NCI-H2227 (cell line): ENCODE measurements at regions not wholly inside any gene's neighbourhood (a gene's known extent, or its start where the extent isn't known, plus 50 kb on each side); places are given as distances from the start of the nearest gene placed in this dataset.

Experiments used
- DNase-seq: peaks from one replicate; lab custom pipeline; 2025; ENCODE audit not compliant: unreplicated experiment; lab: John Stamatoyannopoulos, UW

DNA sequence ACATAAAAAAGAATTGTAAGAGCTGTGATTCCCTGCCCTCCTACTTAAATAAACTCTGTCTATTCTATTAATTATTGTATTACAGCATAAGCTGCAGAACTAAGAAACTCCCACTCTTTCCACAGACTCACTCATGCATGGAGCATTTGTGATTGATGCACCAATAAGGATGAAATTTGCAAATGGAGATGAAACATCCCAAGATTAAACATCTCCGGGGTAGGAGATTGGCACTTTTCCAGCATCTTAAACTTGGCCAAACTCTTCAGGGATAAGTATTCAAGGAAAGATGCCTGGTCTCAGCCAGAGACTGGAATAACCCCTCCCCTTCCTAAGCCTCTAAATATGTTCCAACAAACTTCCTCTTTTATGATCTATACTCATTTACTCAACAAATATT is 472.0 kb downstream of the ACTL7B start:
- DNase-seq: no peak

DNA sequence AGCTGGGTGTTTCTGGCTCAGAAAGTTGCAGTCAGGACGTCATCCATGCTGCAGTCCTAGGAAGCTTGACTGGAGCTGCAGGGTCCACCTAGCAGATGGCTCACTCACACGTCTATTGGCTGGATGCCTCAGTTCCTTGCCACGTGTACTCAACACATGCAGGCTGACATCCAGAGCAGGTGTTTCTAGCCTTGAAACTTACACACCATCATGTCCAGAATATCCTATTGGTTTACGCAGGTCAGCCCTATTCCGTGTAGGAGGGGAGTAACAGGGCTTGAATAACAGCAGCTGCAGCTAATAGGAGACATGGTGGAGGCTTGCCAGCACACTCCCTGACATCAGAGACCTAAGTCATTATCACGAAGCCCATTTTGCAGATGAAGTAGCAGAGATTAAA is 473.5 kb downstream of the ACTL7B start:
- DNase-seq: no peak

DNA sequence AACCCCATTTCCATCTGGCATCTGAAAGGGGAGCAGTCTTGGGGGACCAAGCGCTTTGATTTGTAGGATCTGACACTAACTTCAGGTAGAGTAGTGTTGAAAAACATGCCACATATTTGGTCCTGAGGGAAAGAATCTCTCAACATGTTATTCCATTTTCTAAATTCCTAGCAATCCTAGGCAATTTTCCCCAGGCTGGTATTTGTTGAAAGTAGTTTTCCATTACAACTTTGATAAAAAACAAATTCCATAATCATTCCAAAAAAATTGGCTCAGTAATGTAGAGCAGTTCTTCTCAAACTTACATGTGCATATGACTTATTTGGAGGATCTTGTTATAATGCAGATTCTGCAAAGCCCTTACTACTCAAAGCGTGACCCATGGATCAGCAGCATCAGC is 477.9 kb downstream of the ACTL7B start:
- no peak for DNase-seq

DNA sequence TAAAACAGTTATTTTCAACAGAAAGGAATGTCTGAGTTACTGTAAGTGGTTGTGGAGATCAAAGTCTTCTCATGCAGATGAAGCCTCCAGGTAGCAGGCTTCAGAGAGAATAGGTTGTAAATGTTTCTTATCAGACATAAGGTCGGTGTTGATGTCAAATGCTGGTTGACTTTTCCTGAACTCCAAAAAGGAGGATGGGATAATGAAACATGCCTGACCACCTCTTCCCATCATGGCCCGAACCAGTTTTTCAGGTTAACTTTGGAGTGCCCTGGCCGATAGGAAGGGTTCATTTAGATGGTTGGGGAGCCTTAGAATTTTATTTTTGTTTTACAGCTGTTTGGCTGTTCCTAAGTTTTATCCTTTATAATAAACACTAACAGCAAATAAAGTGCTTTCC is 478.4 kb downstream of the ACTL7B start:
- no peak for DNase-seq

DNA sequence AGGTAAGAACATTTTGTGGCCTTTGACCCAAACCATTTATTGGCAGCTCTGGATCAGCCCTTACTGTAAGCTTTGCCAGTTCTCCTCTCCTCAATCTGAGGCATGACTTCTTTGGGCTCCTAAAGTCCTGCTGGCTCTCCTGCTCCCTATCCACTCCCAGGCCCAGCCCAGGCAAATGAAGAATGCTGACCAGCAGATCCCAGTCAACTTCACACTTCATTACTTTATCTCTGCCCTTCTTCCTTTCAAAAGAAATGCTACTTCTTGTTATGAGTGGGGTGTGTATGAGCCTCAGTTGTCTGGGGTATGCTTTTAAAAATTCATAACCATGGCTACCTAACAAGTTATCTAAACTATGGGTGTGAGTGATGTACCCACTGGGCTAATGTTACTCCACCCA is 479.6 kb downstream of the ACTL7B start:
- DNase-seq: no peak

DNA sequence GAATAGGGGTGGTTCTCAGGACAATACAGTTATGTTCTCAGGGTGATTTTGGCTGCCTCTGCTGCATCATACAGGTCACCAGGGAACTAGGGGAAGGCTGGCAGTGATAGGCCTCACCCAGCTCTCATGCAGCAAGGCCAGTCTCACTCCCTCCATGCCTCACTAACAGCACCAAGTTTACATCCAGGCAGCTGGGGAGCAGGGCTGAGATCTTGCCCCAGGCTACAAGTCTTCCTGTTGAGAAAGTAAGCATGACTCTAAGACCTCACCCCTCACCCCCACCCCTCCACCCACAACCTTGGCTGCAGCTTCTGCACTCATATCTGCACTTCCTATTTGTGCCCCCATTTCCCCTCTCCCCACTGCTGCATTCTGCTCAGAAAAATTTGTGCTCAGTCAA is 481.2 kb downstream of the ACTL7B start:
- no peak for DNase-seq

DNA sequence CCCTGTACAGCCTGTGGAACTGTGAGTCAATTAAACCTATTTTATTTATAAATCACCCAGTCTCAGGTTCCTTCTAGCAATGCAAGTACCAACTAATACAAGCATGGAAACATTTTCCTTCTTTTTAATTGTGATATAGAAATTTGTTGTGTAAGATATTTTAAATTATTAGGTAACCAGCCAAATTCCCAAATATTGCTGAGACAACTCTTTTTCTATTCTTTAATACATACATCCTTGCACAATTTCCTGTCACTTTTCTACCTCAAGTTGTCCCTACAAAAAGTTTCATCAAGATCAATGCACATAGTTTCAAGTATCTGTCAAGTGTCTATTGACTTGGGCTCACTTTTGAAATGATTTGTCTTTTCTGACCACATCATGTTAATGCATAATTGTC is 488.6 kb downstream of the ACTL7B start:
- DNase-seq: no peak

DNA sequence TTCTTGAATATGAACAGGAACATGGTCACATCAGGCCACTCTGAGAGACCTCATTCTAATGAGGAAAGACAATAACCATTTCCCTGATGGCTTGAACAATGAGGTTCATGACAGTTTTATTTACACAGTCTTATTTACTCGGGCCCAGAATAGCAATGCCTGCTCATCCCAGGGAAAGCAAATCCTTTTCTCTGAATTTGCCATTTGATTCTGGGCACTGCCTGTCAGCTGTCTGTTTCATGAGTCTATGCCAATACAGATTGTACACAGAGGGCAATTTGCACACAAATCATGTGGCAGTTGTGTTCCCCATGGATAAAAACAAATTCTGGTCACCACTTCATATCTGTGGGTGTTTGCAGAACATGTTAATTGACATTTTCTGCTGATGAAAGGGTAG is 492.5 kb downstream of the ACTL7B start:
- DNase-seq: no peak

DNA sequence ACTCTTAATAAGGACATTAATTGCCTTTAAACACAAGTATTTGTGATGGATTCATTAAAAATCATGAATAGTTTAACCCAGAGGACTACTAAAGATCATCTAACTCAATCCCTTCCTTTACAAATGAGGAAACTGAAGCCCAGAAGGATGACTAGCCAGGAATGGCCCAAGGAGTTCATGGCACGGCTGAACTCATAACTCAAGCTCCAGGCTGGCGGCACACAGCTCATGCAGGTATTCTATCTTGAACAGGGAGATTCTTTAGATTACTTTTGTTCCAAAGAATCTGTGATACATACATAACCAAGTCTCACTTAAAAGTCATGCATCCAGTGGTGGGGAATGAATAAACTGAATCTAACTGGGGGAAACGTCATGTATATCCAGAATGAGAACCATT is 495.5 kb downstream of the ACTL7B start:
- DNase-seq: no peak

DNA sequence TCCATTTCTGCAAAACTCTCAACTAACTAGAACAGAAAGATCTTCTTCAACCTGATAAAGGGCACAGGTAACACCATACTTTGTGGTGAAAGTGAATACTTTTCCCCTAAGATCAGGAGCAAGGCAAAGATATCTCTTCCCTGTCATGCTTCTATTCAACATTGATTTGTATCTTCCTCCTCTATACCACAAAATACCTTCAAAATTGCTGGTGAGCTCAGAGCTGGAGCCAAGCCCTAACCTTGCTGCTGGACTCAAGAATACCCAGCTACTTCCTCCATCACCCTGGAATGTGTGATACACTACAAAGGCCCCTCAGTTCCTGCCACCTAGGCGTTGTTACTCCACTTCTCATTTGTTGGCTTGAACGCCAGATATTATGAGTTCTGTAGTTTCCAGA is 499.0 kb downstream of the ACTL7B start:
- no peak for DNase-seq

DNA sequence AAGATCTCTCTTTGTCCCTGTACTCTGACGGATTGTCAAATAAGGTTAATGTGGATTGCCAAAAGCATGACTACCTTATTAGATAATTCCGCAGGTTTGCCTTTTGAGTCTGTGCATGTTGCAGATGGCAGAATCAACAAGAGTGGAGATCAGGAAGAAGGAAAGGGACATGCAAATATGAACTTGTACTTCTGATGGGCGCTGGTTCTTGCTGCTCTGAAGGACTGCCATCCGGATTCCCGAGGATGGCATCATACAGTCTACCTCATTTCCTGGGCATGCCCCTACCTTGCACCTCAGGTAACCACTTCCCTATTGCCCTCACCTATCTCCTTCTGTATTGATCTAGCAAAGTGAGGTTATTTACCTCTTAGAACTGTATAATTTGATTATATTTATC is 504.2 kb downstream of the ACTL7B start:
- no peak for DNase-seq

DNA sequence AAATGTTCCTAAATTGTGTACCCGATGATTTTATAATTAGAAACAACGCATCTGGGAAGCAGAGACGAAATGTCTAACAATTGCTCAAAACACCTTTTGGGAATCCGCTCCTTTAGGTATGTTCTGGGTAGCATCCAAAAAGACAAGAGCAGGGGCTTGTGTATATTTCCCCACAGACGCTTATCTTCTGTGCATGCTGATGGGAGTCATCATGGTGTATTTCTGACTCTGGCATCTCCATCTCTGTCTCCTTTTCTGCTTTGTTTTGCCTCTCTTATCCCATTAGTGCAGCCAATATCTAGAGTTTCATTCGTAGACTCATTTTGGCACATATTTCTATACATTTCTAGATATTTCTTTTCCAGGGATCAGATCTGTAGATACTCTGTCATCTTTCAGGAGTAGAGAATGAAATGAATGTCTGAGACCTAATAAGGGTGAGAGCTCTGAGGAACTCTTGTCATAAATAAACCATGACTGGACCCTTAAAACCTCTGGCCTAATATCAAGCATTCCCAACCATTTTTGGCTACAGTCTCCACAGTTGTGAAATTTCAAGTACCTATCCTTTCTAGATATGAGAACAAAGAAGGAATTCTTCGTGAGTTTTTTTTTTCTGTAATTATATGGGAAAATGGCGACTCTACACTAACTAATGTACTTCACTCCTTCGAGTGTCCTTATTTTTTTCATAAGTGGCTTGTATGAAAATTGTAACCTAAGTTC is 508.2 kb downstream of the ACTL7B start:
- no peak for DNase-seq

DNA sequence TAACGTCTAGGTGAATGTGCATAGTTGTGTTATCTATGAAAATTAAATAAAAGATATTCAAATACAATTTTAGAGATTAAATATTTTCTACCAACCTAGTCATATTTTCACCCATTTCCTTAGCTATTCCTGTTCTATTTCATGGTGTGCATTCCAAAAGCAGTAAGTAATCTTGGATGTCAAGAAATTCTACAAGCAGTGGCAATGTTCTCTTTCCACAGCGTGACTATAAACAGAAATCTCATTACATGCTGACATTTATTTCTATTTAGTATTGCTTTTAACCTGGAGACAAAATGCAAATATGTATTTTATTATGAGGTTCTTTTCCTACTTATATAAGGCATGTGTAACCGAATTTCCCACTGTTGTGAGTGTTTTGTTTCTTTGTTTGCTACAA is 510.0 kb downstream of the ACTL7B start:
- DNase-seq: no peak

DNA sequence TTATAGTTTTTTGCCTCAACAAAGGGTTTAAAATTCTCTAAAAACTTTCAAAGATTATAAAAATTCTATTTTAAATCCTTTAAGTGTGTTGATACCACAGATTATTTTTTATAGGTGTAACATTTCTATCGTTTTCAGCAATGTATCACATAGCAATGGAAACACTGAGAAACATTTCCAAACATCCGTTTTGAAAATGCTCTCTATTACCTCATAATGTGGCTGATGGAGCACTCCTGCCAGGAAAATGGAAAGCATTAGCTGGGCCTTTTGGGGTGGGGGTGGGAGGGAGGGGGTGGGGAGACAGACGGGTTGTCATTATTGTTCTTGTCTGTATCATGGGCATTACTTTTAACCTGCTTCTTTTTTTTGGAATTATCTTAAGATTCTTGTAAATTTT is 516.5 kb downstream of the ACTL7B start:
- DNase-seq: no peak

DNA sequence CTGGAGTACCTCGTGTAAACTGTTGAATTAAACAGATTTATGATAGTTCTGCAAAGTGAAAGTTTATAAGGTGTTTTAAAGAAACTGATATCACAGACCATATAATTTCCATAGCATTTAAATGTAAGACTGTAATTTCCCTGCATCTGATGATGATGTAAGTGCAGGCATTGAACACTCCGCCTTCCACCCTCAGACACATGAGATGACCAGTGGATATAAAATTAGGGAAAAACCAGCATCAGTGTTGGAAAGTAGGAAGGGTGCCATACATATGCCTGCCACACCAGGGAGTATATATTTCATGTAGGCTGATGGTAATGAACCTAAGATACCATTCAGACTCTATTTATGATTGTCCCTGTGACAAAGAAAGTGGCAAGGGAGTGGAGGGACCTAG is 519.2 kb downstream of the ACTL7B start:
- DNase-seq: no peak

DNA sequence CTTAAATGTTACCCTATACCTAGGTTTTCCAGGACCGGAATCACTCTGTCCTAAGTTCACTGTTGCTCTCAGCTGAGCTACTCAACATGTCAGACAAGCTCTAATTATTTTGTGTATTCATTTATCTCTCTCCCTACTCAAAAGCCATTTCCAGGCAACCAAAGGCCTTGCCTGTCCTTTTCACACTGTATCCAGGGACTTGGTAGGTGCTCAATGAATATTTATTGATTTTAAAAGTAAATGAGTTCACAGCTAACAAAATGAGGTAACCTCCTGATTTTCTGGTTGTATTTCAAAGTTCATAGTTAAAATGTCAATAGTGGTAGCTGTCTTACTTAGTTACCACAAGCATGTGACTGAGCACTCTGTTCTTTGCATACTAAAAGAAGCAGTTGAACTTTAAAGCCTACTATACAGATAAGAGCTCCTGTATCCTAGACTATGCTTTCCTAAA is 522.2 kb downstream of the ACTL7B start:
- no peak for DNase-seq

DNA sequence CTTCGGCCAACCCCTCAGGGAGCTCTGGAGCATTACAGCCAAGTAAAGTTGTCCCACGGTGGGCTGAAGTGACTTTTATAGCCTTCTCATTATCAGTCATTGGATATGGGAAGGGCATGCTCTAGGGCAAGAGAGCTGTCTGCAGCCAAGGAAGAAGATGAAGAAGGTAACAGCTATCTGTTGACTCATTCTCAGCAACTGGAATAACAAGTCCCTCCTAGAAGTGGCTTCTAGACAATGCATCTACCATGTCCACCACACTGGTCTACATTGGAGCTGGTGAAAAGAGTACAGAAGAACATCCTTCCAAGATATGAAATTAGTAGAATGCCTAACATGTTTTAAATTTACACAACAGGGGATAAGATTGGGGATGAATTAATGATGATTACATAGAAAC is 524.2 kb downstream of the ACTL7B start:
- no peak for DNase-seq

DNA sequence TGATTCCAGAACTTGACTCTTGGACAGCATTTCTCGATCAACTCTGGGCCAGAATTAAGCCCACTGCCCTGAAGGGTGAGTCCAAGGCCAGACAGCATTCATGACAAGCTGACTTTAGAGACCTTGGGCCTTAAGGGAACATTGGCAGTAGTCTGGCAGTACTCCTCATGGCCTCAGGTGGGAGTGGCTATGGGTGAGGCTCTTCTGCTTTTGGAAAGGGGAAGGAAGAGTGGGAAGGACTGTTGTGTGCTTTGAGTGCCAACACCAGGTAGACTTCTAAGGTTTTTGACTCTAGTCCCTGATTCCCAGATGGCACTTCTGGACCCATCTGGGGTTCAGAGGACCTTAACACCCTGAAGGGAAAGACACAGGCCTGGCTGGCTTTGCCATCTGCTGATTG is 530.4 kb downstream of the ACTL7B start:
- no peak for DNase-seq

DNA sequence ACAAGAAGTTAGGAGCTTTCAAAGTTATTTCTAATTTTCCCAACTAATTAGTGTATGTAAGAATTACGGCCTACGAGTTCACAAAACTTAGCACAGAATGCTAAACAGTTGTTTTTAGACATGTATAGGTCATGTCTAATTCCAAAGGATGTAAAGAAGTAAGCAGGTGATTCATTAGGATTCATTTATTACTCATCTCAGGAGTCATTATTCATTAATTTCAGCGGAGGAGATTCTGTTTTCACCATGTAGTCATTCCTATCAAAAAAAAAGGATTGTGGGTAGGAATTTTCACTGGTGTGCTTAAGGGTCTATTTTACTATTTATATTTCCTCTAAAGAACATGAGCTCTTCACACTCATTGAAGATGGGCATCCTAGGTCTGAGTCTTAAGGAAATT is 532.2 kb downstream of the ACTL7B start:
- no peak for DNase-seq

DNA sequence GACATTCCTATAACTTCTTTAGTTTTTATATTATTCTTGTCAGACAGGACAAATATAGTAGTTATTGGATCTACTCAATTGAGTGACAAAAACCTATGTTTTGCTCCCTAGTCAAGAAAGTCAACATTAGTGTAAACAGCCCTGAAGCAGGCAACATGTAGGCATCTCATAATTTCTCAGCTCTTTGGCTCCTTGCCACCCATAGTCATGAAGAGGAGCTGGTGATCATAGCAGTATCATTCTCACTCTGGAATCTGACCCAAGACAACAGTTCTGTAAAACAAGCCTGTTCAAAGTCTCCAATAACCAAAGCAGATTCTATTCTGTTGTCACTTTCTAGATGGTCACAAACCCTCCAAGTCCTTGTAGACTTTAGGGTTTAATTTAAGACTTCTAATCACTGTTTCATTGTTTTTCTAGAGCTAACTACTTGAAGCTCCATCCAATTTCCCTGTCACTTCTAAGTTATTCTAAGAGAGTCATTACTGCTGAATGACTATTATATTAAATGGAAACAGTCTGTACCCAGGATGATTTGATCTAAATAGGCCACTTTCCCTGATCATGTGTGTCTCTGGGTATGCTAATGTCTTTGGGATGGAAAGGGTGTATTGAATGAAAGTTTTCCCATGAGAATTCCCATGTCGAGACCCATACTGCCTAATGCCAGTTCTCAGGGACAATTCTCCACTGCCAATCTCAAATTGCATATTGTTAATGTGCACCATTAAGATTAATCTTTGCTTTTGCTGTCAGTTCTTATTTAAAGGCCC is 533.3 kb downstream of the ACTL7B start:
- no peak for DNase-seq

DNA sequence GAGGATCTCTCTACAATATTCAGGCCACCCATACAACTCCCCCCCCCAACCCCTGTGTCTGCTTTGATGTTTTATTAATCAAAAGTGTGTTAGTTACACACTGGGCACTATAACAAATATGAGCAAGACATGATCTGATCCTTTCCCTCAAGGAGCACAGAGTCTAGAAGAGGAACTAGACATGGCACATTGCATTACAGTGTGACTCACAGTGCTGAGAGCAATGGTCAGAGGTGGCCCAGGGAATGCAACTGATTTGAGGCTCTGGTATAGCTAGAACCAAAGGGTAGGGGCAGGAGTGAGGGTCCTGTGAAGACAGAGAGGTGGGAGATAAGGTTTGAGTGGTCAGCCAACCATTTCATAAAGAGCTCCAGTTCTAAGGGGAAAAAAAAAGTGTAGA is 539.2 kb downstream of the ACTL7B start:
- no peak for DNase-seq

DNA sequence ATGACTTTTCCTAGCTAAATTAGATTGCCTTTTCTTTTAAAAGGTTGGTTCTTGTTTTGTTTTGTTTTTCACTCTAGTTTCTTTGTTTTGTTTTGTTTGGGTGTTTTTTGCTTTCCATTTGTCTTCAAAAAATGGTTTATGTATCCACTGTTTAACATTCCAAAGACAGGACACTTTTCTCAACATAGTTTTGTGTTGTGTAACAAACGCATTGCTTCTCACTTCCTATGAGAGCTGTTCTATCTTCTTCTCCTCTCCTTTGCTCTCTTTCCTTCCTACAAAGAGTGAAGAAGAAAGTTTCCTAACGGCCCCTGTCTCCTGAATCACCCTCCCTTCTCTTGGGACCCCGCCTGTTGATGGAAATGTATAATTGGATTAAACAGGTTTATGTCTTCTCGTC is 539.7 kb downstream of the ACTL7B start:
- DNase-seq: no peak

DNA sequence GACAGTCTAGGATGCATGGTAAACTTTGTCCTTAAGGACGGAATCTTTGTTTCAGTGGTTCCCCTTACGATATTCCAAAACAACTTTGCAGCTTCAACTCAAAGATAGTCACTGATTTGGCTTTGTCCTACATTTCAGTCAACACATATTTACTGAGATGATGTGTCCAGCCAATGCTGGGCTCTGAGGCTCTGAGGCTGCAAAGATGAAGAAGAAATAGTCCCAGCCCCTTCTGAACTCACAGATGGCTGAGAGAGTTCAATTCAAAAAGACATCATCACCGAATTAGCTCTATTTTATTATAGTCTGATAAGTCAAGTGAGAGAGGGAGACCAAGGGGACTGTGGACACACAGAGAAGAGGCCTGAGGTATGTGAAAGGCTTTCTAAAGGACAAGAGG is 544.0 kb downstream of the ACTL7B start:
- no peak for DNase-seq
